IMR-90 (cell line): ENCODE measurements at regions not wholly inside any gene's neighbourhood (a gene's known extent, or its start where the extent isn't known, plus 50 kb on each side); places are given as distances from the start of the nearest gene placed in this dataset.
A peak's percentile ranks its signal among the peaks of the same experiment; 100 is the strongest.

Experiments
- CTCF ChIP-seq: conservative IDR thresholded peaks from 2 replicates; pipeline ENCODE4 v1.5.1; 2012; ENCODE audit warnings: mild to moderate bottlenecking, low read depth, low read length, improper control_type of control experiment
- FOS ChIP-seq: fragments of 150-350 bp; IDR thresholded peaks from 2 replicates; pipeline ENCODE4 v1.6.1; 2016; ENCODE audit warnings: low read depth, low read length
- MAFK ChIP-seq: IDR thresholded peaks from 2 replicates; pipeline ENCODE4 v1.6.1; 2012; ENCODE audit warnings: low read depth, low read length, improper control_type of control experiment
- MAZ ChIP-seq: IDR thresholded peaks from 2 replicates; pipeline ENCODE4 v1.6.1; 2012; ENCODE audit warnings: low read depth, mild to moderate bottlenecking, low read length, improper control_type of control experiment, moderate library complexity, borderline replicate concordance
- NFE2L2 ChIP-seq: fragments of 150-350 bp; IDR thresholded peaks from 2 replicates; pipeline ENCODE4 v1.6.1; 2016; ENCODE audit warnings: low read depth, mild to moderate bottlenecking, low read length
- POLR2A ChIP-seq: IDR thresholded peaks from 2 replicates; pipeline ENCODE4 v1.6.1; 2012; ENCODE audit warnings: mild to moderate bottlenecking, low read depth, low read length
- RFX5 ChIP-seq: IDR thresholded peaks from 2 replicates; pipeline ENCODE4 v1.8.0; 2012; ENCODE audit warnings: low read depth, mild to moderate bottlenecking, low read length, moderate library complexity

GRCh38 chr2:53202063-53202462 lies 565.5 kb upstream of the CHAC2 start:
- TF ChIP-seq POLR2A (no peak), NFE2L2 (no peak), CTCF (peak; percentile 62), RFX5 (no peak), MAFK (no peak), FOS (no peak), MAZ (no peak)
